Lower leg skin (tissue), 4 donors: ENCODE measurements at regions not wholly inside any gene's neighbourhood (a gene's known extent, or its start where the extent isn't known, plus 50 kb on each side); places are given as distances from the start of the nearest gene placed in this dataset.
"Not testable (repeated sequence)": the region's sequence is repeated elsewhere in the genome, so short reads cannot be mapped to it uniquely, and the experiment has no call there.

Experiments used
- DNase-seq, 2 donors: peaks; one replicate each; pipeline ENCODE4 v3.0.0-alpha.2; 2019; ENCODE audit warnings: low spot score in 2 of 2
- H3K4me3 ChIP-seq: fragments of 200-600 bp; sonication (generic); 2 replicates; pipeline ENCODE4 v1.5.1; 2017; ENCODE audit warnings: mild to moderate bottlenecking, low read depth; ENCODE audit not compliant: poor library complexity, severe bottlenecking
- POLR2A ChIP-seq, 2 donors: fragments of 450-650 bp; IDR thresholded peaks; one replicate each; pipeline ENCODE4 v1.6.1; 2016 to 2017; ENCODE audit warnings: antibody characterized with exemption in 2 of 2, mild to moderate bottlenecking in 1 of 2, moderate library complexity in 1 of 2
- WGBS, 2 donors: methylation state at CpG; one replicate each; pipeline ENCODE4 v1.1.5; 2018; 5-methylcytosine and 5-hydroxymethylcytosine counted together
- intact Hi-C: fragments of 100-400 bp; cut with DNase I; formaldehyde crosslinking; loops from one replicate; pipeline ENCODE4 v1.15.0; 2023; ENCODE audit warnings: low total_unique reads
- TF ChIP-seq, protein P1 (sequence below), 3 donors: fragments of 450-650 bp; IDR thresholded peaks; one replicate each; pipeline ENCODE4 v1.5.1; 2016; ENCODE audit warnings: antibody characterized with exemption in 3 of 3, mild to moderate bottlenecking in 3 of 3, moderate library complexity in 2 of 3

DNA sequence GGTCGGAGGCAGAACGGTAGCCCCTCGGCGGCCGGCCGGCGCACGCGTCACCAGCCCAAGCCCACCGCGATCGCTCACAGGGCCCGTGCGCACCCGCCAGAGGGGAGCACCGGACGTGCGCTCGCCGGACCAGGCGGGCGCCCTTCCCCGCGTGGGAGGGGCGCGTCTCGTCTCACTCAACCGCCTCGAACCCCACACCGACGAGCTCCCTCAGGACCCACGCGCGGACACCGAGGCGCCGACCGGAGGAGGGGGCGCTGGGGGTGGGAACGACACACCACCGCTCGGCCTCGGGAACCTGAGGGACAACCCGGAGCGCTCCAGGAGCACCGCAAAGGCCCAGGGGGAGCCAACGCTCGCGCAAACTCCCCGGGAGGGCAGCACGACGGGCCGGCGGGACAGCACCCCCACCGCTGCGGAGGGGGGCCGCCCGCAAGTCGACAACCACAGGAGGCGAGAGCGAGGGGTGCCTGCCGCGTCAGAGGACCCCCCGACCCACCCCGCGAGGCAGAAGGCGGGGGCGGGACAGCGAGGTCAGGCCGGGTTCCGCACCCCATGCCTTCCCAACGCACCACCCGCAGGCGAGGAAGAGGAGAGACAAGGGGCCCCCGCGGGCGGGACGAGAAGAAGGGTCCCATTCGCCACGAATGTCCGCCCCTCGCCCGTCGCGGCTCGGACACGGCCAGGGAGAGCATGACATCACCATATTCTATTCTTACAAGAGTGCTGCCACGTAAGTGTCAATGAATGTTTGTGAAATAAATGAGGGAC lies 512.7 kb upstream of the ZNF337 start:
- no peak for DNase-seq
- H3K4me3 ChIP-seq: no peak overlapping the region
- 17 to 19% methylated on average over 25 to 54 of the region's 88 CpGs for whole genome bisulfite sequencing, 2 donors
- TF ChIP-seq, protein P1, sequence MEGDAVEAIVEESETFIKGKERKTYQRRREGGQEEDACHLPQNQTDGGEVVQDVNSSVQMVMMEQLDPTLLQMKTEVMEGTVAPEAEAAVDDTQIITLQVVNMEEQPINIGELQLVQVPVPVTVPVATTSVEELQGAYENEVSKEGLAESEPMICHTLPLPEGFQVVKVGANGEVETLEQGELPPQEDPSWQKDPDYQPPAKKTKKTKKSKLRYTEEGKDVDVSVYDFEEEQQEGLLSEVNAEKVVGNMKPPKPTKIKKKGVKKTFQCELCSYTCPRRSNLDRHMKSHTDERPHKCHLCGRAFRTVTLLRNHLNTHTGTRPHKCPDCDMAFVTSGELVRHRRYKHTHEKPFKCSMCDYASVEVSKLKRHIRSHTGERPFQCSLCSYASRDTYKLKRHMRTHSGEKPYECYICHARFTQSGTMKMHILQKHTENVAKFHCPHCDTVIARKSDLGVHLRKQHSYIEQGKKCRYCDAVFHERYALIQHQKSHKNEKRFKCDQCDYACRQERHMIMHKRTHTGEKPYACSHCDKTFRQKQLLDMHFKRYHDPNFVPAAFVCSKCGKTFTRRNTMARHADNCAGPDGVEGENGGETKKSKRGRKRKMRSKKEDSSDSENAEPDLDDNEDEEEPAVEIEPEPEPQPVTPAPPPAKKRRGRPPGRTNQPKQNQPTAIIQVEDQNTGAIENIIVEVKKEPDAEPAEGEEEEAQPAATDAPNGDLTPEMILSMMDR (IDR thresholded peaks at IDR 0.05): no peak
- intact Hi-C loops: no loop called here

DNA sequence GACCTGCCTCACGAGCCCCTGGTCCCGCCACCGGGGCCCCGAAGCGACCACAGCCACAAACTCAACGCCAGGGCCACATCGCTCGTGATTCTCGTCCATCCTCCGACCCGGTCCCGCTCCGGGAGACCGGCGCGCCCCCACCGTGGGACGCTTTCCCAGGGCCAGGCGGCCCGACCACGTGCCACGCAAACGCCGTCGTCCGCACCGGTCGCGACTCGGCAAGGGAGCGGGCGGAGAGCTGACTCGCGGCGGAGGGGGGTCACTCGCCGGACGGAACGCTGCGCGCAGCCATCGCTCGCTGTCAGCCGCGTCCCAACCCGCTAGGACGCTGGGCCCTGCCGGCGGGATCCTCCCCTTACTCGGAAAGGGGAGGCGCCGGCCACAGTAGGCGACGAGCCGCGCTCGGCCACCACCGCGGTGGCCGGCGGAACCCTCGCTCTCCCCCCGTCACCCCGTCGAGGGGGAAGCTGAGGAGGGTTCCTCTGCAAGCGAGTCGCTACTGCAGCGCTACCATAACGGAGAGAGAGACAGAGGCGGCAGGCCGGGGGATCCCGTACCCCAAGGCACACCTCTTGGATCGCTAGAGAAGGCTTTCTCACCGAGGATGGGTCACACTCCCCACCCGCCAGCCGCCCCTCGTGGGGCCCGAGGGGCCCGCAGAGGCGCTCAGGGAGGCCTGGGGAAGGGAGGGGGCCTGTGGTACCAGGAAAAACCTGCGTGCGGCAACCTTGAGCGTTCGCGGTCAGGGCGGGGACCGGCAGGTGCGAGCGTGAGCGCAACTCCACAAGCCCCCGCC lies 511.8 kb upstream of the ZNF337 start:
- DNase-seq: peak in 1 of 2 donors; percentile 81

DNA sequence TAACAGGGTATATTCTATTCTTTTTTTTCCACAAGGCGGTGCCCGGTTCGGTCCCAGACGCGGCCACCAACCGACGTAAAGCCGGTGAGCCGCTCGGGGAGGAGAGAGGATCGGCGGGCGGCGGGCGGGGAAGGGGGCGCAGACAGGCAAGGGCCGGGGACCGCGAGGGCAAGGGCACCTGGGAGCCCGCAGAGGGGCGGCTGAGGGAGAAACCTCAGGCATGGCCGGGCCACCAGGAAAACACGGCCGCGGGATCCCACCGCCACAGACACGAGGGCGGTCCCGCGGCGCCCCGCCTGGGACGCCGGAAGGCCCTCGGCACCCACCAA lies 511.3 kb upstream of the ZNF337 start:
- H3K4me3 ChIP-seq, DNase-seq, intact Hi-C loops: not testable (repeated sequence)
- 3 to 10% methylated on average over 26 to 35 of the region's 35 CpGs for WGBS, 2 donors

More for the DNA sequence above, 511.8 kb upstream of the ZNF337 start:
- TF ChIP-seq, protein P1 (IDR thresholded peaks at IDR 0.05): no peak
- no peak for TF ChIP-seq POLR2A (IDR thresholded peaks at IDR 0.05)
- 4 to 5% methylated on average over 50 to 64 of the region's 91 CpGs for WGBS, 2 donors
- intact Hi-C loops: no loop called here
- no peak overlapping the region for H3K4me3 ChIP-seq

- no peak for DNase-seq
- H3K4me3 ChIP-seq: no peak overlapping the region
- no peak for TF ChIP-seq POLR2A (IDR thresholded peaks at IDR 0.05)
- TF ChIP-seq, protein P1 (IDR thresholded peaks at IDR 0.05): no peak
- intact Hi-C loops: no loop called here
- WGBS, 2 donors: 59% methylated on average over 3 of the region's 3 CpGs
Observed at GRCh38 chr20:26207237-26207966, 510.7 kb upstream of the ZNF337 start.

DNA sequence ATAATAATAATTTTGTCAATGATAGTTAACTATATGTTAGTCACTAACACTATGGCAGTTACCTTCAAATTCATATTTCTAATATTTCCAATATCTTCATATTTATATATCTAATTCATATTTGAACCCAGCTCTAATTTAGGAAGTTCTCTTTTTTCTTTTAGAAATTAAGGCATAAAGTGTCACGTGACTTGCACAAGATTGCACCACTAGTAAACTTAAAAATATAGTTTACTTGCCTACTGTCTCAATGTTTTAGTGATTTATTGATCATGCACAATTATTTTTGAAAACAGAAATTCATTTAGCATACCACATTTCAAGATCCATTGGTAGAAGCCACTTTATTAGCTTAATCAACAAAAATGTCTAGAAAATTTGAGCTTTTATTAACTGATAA lies 508.7 kb upstream of the ZNF337 start:
- H3K4me3 ChIP-seq: no peak overlapping the region
- DNase-seq: no peak
- TF ChIP-seq, protein P1 (IDR thresholded peaks at IDR 0.05): no peak
- no peak for TF ChIP-seq POLR2A (IDR thresholded peaks at IDR 0.05)
- 0 to 33% methylated on average over 1 of the region's 1 CpG for WGBS, 2 donors
- intact Hi-C loops: no loop called here

GRCh38 chr20:26201026-26201425 lies 504.4 kb upstream of the ZNF337 start:
- intact Hi-C loops, DNase-seq, H3K4me3 ChIP-seq: not testable (repeated sequence)

DNA sequence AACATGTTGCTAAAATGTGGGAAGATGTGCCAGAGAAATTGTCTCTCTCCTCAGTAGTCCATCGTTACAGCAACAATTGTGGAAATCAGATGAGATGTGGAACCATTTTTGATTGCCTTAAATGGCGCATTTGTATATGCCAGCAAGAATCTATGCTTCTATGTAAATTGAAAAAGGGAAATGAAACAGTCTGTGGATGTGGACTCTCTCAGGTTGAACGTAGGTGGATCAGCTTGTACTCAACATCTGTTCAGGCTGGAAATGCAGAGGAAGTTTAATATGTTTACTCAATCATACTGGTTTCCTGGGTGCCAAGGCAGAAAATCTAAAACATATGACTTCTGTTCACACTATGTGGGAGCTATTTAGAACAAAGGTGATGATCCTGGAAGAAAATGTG lies 490.7 kb upstream of the ZNF337 start:
- H3K4me3 ChIP-seq, intact Hi-C loops, DNase-seq: not testable (repeated sequence)
- 81 to 85% methylated on average over 3 of the region's 3 CpGs for WGBS, 2 donors

DNA sequence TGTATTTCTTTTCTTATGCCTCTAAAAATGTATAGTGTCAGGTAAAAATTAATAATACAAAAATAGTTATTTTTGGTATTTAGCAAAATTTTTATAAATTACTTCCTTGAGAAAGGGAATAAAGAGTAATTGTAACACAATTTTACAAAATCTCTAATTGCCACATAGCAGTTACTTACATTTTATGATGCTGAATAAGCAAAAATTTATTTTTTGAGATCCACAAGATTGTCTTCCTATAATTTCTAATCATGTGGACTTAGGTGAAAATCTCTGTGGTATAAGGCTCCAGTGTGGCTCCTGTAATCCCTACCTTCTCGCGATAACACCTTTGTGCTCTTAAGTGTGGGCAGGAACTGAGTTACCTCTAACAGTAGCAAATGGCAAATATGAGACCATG lies 487.1 kb upstream of the ZNF337 start:
- intact Hi-C loops, H3K4me3 ChIP-seq, DNase-seq: not testable (repeated sequence)
- WGBS, 2 donors: 91 to 94% methylated on average over 2 of the region's 2 CpGs

DNA sequence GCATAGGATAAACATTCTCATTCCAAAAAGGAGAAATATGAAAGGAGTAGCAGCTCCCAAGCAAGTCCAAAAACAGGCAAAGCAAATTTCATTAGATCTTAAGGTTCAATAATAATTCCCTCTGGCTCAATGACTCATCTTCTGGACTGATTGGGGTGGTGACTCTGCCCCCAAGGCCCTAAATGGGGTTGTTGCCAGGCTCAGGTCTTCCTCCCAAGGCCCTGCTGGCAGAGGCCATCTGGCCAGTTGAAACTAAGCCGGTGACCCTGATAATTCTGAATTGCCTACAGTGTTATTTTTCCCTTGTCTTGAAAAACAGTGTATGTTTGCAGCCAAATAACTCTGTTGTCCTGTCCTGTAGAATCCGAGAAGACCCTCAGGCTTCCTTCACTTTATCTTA lies 484.7 kb upstream of the ZNF337 start:
- H3K4me3 ChIP-seq, intact Hi-C loops, DNase-seq: not testable (repeated sequence)
- 68 to 74% methylated on average over 2 of the region's 2 CpGs for WGBS, 2 donors

GRCh38 chr20:26171875-26172274 lies 475.2 kb upstream of the ZNF337 start:
- intact Hi-C loops, DNase-seq, H3K4me3 ChIP-seq: not testable (repeated sequence)
